Common myeloid progenitor, CD34-positive (primary cell): ENCODE measurements at regions not wholly inside any gene's neighbourhood (a gene's known extent, or its start where the extent isn't known, plus 50 kb on each side); places are given as distances from the start of the nearest gene placed in this dataset.

ENCODE experiments used
- CTCF ChIA-PET: fragments of 350-600 bp; sonication (Branson Sonifier 250); formaldehyde crosslinking; loops from one replicate; lab custom pipeline; 2021; ENCODE audit warnings: antibody characterized with exemption; lab: Charles Lee
- POLR2A ChIA-PET: fragments of 350-600 bp; sonication (Branson Sonifier 250); formaldehyde crosslinking; loops from one replicate; lab custom pipeline; 2021; ENCODE audit warnings: antibody characterized with exemption; lab: Charles Lee
- DNase-seq, 3 donors: peaks; one replicate each; pipeline versions ENCODE4 v3.0.0 to v3.0.0-alpha.2; 2013
- H3K27ac ChIP-seq, 2 experiments: 1 replicate in 1 of 2; 2 replicates in 1 of 2; pipeline ENCODE4 v1.7.0; 2013; ENCODE audit warnings: inconsistent platforms in 2 of 2, low read length in 2 of 2, mild to moderate bottlenecking in 2 of 2, low read depth in 1 of 2, moderate library complexity in 1 of 2; ENCODE audit not compliant: severe bottlenecking in 2 of 2, insufficient read depth in 1 of 2, poor library complexity in 1 of 2
- H3K27me3 ChIP-seq, 5 experiments: replicated peaks in 2 of 5; 1 replicate in 3 of 5; 2 replicates in 2 of 5; pipeline versions ENCODE4 v1.6.1 to v1.7.0; 2013; ENCODE audit warnings: low read length in 4 of 5, mild to moderate bottlenecking in 2 of 5, moderate library complexity in 2 of 5, inconsistent platforms in 1 of 5; ENCODE audit not compliant: insufficient read depth in 5 of 5, control insufficient read depth in 4 of 5
- H3K36me3 ChIP-seq, 4 experiments: 1 replicate in 2 of 4; 2 replicates in 2 of 4; pipeline versions ENCODE4 v1.6.1 to v1.7.0; 2013; ENCODE audit warnings: low read length in 3 of 4, control low read depth in 1 of 4, mild to moderate bottlenecking in 1 of 4; ENCODE audit not compliant: control insufficient read depth in 4 of 4, insufficient read depth in 4 of 4
- H3K4me1 ChIP-seq, 4 experiments: 1 replicate in 3 of 4; 2 replicates in 1 of 4; pipeline versions ENCODE4 v1.6.1 to v1.7.1; 2013; ENCODE audit warnings: low read length in 3 of 4, mild to moderate bottlenecking in 3 of 4, control low read depth in 1 of 4, inconsistent platforms in 1 of 4, moderate library complexity in 1 of 4; ENCODE audit not compliant: control insufficient read depth in 4 of 4, insufficient read depth in 4 of 4; ENCODE audit errors: control extremely low read depth in 1 of 4
- H3K4me3 ChIP-seq, 7 experiments: 1 replicate in 4 of 7; 2 replicates in 3 of 7; pipeline versions ENCODE4 v1.5.1 to v1.7.0; 2013; ENCODE audit warnings: mild to moderate bottlenecking in 7 of 7, low read length in 6 of 7, moderate library complexity in 6 of 7, inconsistent platforms in 2 of 7, low read depth in 2 of 7, control low read depth in 1 of 7; ENCODE audit not compliant: insufficient read depth in 4 of 7, control insufficient read depth in 1 of 7; ENCODE audit errors: extremely low read depth in 1 of 7
- H3K9me3 ChIP-seq, 5 experiments: 1 replicate in 4 of 5; 2 replicates in 1 of 5; pipeline versions ENCODE4 v1.6.1 to v1.7.1; 2013; ENCODE audit warnings: low read length in 4 of 5, mild to moderate bottlenecking in 2 of 5, inconsistent platforms in 1 of 5, low read depth in 1 of 5, moderate library complexity in 1 of 5; ENCODE audit not compliant: control insufficient read depth in 4 of 5, insufficient read depth in 2 of 5; ENCODE audit errors: control extremely low read depth in 1 of 5
- WGBS: methylation state at CpG from one replicate; pipeline ENCODE4 v1.1.5; 2013; ENCODE audit not compliant: insufficient coverage; 5-methylcytosine and 5-hydroxymethylcytosine counted together

DNA sequence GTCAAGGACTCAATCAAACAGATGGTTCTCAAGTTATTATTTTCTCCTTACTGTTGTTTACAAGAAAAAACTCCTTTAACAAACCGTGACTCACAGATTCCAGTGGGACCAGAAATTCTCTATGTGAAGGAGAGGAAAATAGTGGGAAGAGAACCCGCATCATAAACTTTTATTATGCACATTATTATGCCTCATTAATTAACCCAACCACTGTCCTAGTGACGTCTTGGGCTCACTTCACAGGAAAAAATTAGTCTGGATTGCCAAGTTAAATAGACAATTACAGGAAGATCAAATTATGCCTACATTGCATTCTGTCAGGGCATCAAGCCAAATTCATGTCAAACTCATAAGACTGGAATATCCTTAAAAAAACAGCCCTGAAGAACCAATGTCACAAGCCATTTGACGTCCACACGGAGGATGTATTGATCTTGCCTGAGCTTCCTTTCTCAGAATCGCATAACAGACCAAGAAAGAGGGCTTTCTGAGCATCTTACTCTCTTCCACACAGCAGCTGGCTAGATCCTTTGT lies 347.8 kb downstream of the DUSP10 start:
- H3K27ac ChIP-seq, result no peak overlapping the region
- H3K4me3 ChIP-seq, result no peak overlapping the region
- H3K36me3 ChIP-seq, result no peaks in the 10 kb centered on the region
- CTCF ChIA-PET, result no interaction called here
- POLR2A ChIA-PET, result no interaction called here
- peaks cover 0 to 7% (median 0%) of the 10 kb centered on the region in 4 experiments for H3K4me1 ChIP-seq
- H3K27me3 ChIP-seq, result no peaks in the 10 kb centered on the region
- peaks cover 0 to 2% (median 0%) of the 10 kb centered on the region in 5 experiments for H3K9me3 ChIP-seq
- WGBS, result 89% methylated on average over 4 of the region's 6 CpGs
- no peak for DNase-seq

DNA sequence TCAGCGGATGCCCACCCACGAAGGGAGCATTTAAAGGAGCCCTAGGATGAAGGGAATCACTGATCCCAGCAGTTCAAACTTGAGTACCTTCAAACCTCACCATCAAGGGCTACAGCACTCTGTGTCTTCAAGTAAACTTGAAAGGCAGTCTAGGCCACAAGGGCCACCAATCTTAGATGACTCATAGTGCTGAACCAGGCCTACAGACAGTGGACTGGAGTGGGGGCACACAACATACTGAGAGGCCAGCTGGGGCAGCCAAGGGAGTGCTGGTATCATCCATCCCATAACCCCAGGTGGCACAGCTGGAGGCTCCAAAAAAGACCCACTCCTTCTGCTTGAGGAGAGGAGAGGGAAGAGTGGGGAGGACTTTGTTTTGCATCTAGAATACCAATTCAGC lies 345.4 kb downstream of the DUSP10 start:
- H3K9me3 ChIP-seq, result no peaks in the 10 kb centered on the region
- DNase-seq, result no peak
- no peak overlapping the region for H3K27ac ChIP-seq
- ChIA-PET POLR2A (no interaction called here), CTCF (no interaction called here)
- 100% methylated on average over 2 of the region's 2 CpGs for WGBS
- no peaks in the 10 kb centered on the region for H3K27me3 ChIP-seq
- no peaks in the 10 kb centered on the region for H3K36me3 ChIP-seq
- H3K4me3 ChIP-seq, result no peak overlapping the region
- peaks cover 0 to 7% (median 0%) of the 10 kb centered on the region in 4 experiments for H3K4me1 ChIP-seq

DNA sequence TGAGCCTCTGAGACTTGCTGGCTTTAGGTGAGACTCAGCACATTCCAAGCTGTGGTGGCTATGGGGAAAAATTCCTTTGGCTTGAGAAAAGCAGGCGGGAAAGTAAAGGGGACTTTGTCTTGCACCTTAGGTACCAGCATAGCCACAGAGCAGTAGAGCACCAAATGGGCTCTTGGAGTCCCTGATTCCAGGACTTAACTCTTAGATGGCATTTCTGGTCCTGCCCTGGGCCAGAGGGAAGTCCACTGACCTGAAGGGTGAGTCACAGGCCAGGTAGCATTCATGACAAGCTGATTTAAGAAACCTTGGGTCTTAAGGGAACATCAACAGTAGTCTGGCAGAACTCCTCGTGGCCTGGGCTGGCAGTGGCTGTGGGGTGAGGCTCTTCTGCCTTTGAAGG lies 344.7 kb downstream of the DUSP10 start:
- peaks cover 0 to 7% (median 0%) of the 10 kb centered on the region in 4 experiments for H3K4me1 ChIP-seq
- no peaks in the 10 kb centered on the region for H3K27me3 ChIP-seq
- H3K9me3 ChIP-seq, result no peaks in the 10 kb centered on the region
- no peak for DNase-seq
- H3K36me3 ChIP-seq, result no peaks in the 10 kb centered on the region
- ChIA-PET CTCF (no interaction called here), POLR2A (no interaction called here)
- no peak overlapping the region for H3K27ac ChIP-seq
- no peak overlapping the region for H3K4me3 ChIP-seq
- WGBS, result 69% methylated on average over 2 of the region's 2 CpGs

- ChIA-PET CTCF (no interaction called here), POLR2A (no interaction called here)
- 98% methylated on average over 3 of the region's 3 CpGs for WGBS
- DNase-seq, result no peak
- Histone ChIP-seq H3K4me1 (peaks cover 0 to 7% (median 0%) of the 10 kb centered on the region in 4 experiments), H3K4me3 (no peak overlapping the region), H3K27ac (no peak overlapping the region), H3K9me3 (no peaks in the 10 kb centered on the region), H3K36me3 (no peaks in the 10 kb centered on the region), H3K27me3 (no peaks in the 10 kb centered on the region)
Observed at GRCh38 chr1:221397606-221398005, 344.3 kb downstream of the DUSP10 start.

DNA sequence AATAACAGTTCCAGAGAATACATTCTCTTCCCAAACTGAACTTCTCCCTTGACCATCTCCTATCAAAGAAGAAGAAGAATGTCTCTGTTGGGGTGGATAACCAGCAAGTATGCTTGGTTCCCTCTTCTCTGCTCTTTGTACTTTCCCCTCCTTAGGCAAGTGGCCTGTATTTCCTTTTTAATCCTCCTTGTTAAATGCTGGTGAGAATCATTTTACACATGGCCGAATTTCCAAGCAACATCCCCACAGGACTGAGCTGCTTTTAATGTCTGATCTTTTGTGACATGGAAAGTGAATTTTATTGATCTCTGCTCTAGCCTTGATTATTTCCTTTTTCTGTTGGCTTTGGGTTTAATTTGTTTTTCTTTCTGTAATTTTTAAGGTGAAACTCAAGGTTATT lies 336.7 kb downstream of the DUSP10 start:
- no peak for DNase-seq
- H3K27me3 ChIP-seq, result no peaks in the 10 kb centered on the region
- H3K9me3 ChIP-seq, result no peaks in the 10 kb centered on the region
- no peak overlapping the region for H3K27ac ChIP-seq
- H3K4me1 ChIP-seq, result no peaks in the 10 kb centered on the region
- no peak overlapping the region for H3K4me3 ChIP-seq
- ChIA-PET CTCF (no interaction called here), POLR2A (no interaction called here)
- WGBS, result no CpG with 5 or more reads among the region's 1 CpG
- H3K36me3 ChIP-seq, result no peaks in the 10 kb centered on the region

DNA sequence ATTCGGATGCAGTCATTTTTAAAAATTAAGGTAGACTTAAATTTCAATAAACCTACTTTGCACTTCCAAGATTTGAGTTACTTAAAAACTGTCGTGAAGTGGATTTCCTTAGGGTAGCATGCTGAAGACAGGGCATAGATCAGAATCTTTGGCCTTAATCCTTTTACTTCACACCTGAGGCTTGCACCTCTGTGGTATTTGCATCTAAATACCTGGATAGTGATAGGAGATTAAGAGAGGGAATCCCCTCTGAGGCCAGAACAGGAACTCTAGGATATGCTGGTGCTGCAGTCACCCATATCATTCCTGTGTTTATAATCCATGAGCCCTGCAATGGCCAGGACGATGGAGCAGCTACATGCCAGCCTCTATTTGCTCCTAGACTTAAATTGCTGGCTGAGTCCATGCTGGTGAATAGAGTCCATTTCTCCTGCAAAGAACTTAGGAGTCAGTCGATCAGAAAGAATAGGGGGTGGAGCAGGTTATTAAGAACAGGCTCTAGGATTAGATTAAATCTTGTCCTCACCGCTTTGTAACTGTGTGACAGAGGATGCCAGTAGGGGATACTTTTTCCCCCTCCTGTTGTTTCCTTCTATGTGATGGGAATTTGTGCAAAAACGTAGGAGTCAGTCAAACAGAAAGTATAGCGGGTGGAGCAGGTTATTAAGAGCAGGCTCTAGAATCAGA lies 333.6 kb downstream of the DUSP10 start:
- Histone ChIP-seq H3K4me3 (no peak overlapping the region), H3K9me3 (peaks cover 0 to 1% (median 0%) of the 10 kb centered on the region in 5 experiments), H3K27ac (no peak overlapping the region), H3K36me3 (no peaks in the 10 kb centered on the region), H3K27me3 (no peaks in the 10 kb centered on the region), H3K4me1 (no peaks in the 10 kb centered on the region)
- CTCF ChIA-PET, result no interaction called here
- POLR2A ChIA-PET, result no interaction called here
- WGBS, result 100% methylated on average over 4 of the region's 7 CpGs
- DNase-seq, result no peak

- Histone ChIP-seq H3K9me3 (peaks cover 0 to 1% (median 0%) of the 10 kb centered on the region in 5 experiments), H3K4me1 (no peaks in the 10 kb centered on the region), H3K27me3 (no peaks in the 10 kb centered on the region), H3K36me3 (no peaks in the 10 kb centered on the region), H3K27ac (no peak overlapping the region), H3K4me3 (no peak overlapping the region)
- ChIA-PET POLR2A (no interaction called here), CTCF (no interaction called here)
- DNase-seq, result no peak
- no CpG with 5 or more reads among the region's 3 CpGs for WGBS
Observed at GRCh38 chr1:221411283-221411682, 330.6 kb downstream of the DUSP10 start.
